ENCODE measurements at regions not wholly inside any gene's neighbourhood (a gene's known extent, or its start where the extent isn't known, plus 50 kb on each side); places are given as distances from the start of the nearest gene placed in this dataset.

DNA sequence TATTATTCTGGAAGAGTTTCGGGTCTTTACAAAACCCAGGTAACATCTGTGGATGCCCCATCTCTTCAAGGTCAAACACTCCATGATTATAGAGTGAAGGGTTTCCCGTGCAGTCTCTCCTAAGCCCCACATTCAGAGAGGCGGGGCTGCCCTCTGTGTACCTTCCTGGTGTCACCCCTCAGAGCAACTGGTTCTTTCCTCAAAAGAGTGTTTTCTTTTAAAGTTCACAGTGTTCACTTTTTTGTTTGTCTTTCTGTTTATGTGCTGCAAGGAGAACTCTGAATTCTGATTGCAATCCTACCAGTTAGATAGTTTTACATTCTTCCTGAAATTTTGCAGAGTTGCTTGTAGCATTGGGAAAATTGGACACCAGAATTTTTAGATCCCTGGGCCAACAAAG lies 190.2 kb downstream of the ADAMTS15 start:
- no peak for DNase-seq (ENCODE audit: low read depth)

DNA sequence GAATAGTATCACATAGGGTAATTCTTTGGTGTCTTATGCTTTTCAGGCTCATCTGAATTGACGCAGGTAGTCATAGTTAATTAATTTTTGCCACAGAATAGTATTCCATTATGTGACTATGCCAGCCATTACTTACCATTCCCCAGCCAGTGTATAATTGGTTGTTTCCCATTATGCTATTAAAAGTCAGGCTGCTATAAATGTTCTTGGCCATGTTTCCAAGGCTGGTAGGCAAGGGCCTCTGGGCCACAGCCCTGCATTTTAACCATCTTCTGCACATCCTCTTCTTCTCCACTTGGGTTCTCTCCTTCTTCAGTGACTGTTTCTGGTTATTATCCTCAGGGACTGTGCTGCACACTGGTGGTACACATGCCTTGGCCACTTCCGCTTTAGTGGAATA lies 190.9 kb downstream of the ADAMTS15 start:
- DNase-seq (ENCODE audit: low read depth) = no peak

DNA sequence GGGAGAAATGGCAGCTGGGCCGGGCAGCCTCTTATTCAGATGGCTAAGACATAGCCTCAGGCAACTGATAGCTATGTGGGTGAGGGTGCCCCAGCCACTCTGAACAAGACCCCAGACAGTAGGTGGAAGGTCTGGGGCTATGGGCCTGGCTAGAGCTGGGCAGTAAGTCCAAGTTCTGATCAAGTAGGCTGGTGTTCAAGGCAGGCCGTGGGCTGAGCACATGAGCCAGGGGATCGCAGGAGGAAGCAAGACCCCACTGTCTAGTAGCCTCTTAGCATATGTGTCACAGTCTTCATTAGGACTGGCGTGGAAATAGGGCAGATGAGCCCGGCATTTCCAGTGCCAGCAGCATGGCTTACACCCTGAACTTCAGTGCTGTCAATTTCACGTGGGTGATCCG lies 192.1 kb downstream of the ADAMTS15 start:
- DNase-seq (ENCODE audit: low read depth) = no peak

DNA sequence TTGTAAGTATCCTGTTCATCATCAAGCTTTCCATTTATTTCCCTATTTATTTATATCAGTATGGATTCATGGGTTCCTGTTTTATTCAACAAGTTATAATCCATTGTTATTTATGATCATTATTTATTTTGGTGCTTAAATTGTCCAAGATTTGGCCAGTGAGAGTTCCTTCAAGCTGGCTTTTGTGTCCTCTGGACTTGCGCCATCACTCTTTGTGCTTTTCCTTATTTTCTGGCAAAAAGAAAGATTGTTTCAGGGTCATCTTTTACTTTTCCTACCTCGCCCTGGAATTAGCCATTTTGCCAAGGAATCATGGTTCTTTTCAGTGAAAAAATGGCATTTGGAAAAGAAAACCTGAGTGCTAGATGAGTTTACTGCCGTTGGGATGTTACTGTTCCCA lies 193.4 kb downstream of the ADAMTS15 start:
- DNase-seq (ENCODE audit: low read depth) = no peak

DNA sequence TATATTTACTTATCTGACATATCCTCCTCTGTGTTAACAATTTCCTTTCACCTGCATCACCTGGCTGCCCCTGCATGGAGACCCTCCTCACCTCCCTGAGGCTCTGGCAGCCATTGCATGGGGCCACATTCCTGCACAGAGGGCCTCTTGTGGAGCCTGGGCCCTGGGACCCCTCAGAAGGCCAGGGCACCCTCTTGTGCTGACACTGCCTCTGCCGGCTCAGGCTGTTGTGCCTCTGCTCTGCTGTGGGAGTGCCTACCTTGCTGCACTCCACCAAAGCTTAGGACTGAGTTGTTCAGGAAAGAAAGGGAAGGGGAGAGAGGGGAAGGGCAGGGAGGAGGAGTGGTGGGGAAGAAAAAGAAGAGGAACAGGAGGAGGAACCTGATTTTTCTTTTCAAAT lies 194.5 kb downstream of the ADAMTS15 start:
- no peak for DNase-seq (ENCODE audit: low read depth)

DNA sequence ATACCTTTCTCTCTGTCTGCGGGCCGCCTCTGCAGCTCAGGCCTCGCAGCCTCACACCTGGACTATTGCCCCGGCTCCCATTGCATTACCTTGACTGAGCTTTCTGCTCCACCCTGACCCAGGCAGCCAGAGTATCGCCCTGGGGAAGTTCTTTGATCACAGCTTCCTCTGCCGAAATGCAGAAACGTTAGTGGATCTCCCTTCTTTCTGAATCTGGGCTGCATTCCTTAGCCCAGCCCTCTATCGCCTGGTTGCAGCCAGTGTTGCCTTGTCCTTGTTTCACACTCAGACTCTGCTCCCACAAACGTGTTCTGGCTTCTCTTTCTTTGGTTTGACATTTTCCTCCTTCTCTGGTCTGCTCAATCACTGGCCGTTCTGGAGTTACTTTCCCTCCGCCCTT lies 195.7 kb downstream of the ADAMTS15 start:
- DNase-seq (ENCODE audit: low read depth) = no peak

DNA sequence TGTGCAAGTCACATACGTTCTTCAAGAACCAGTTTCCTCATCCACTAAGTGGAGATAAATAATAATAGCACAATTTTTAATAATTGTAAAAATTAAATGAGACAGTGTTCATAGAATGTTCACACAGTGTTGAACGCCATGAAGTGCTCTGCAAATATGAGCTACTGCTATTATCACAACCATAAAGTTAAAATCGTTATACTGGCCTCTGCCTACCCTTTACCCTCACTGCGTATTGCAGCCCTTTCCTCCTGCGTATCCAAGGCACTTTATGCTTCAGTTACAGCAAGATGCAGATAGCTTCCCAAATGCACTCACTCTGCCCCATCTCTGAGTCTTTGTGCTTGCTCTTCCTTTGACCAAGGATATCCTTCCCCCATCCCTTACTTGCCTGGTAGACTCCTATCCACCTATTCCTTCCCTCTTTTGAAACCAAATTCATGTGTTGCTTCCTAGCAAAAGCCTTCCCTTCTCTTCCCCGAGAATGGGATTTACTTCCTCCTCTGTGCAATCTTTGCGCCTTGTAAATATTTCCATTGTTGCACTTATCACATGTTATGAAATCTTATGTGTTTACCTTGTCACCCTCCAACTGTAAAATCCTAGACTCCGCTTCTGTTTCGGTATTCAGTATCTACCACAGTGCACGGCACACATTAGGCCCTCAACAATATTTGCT lies 196.9 kb downstream of the ADAMTS15 start:
- DNase-seq (ENCODE audit: low read depth) = no peak

DNA sequence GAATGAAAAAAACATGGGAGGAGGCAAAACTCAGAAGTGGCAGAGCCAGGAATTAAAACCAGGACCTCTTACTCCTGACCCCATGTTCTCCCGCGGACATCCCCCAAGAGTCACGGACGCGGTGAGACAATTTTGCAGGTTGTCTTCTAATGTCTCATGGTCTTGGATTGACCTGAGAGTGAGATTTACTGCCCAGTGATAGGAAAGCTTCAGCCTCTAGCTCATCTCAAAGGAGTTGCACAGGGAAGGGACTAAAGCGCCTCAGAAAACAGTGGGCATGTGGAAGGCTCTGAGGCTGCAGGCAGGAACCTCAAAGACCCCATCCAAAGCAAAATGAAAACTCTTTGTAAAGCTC lies 197.4 kb downstream of the ADAMTS15 start:
- no peak for DNase-seq (ENCODE audit: low read depth)

DNA sequence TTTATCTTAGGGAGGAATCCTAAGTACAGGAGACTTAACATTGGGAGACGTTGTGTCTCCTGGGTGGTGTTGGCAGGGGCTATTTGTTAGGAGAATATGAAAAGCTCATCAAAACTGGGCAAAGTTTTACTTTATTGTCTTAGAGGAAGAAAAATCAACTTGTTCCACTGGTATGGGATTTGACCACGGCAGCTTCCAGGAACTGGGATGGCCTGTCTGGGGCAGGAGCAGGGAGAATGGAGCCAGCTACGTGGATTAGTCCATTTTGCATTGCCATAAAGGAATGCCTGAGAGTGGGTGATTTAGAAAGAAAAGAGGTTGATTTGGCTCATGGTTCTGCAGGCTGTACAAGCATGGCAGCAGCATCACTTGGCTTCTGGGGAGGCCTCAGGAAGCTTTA lies 198.4 kb downstream of the ADAMTS15 start:
- no peak for DNase-seq (ENCODE audit: low read depth)

DNA sequence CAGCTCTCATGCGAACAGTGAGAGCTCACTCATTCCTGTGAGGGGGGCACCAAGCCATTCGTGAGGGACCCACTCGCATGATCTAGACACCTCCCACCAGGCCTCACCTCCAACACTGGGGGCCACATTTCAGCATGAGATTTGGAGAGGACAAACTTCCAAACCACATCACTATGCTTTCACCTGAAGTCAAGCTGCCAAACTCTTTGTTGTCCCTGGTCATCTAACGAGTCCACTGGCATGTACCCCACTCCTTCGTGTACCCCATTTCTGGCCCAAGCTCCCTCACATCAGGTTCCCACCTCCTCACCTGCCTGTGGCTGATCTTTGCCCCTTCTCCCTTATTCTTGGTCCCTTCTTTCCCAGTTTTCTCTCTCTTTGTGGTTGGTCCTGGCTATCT lies 198.9 kb downstream of the ADAMTS15 start:
- no peak for DNase-seq (ENCODE audit: low read depth)

DNA sequence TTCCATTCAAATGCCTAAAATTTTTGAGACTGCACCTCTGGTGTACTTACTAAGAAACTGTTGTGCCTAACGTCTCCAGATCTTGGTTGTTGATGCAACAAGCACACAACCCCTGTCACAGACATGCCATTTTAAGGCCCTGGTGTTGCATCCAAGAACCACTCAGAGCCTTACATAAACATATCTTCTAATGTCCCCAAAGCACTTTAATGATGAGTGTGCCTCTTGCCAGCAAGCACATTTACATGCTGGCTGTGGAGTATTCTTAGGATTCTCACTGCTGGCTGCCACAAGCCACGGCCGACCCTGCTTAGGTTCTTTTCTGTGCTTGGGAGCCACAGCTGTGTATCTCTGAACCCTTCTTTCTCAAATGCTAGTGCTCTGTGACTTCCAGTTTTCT lies 201.4 kb downstream of the ADAMTS15 start:
- no peak for DNase-seq (ENCODE audit: low read depth)

DNA sequence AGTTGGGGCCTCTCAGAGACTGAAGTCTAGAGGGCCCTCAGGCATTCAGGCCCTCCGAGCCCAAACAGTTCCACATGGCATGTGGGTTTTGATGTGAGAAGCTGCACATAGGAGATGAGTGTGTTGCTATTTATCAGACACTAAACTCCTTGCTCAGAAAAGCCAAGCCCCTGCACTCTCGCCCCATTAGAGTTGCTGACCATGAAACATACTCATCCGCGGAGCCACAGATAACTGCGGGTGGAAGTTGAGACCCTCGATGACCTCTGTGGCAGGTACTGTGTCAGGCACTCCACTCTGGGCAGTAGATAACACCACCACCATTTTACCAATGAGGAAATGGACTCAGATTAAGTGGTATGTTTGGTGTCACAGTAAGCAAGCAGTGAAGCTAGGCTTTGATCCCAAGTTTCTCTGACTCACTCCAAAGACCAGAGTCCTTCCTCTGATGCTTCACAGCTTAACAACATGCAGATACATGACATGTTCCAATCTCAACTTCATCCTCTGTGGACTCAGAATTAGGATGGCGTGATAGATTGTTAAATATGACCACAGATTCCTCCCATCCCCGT lies 202.1 kb downstream of the ADAMTS15 start:
- DNase-seq (ENCODE audit: low read depth) = no peak

DNA sequence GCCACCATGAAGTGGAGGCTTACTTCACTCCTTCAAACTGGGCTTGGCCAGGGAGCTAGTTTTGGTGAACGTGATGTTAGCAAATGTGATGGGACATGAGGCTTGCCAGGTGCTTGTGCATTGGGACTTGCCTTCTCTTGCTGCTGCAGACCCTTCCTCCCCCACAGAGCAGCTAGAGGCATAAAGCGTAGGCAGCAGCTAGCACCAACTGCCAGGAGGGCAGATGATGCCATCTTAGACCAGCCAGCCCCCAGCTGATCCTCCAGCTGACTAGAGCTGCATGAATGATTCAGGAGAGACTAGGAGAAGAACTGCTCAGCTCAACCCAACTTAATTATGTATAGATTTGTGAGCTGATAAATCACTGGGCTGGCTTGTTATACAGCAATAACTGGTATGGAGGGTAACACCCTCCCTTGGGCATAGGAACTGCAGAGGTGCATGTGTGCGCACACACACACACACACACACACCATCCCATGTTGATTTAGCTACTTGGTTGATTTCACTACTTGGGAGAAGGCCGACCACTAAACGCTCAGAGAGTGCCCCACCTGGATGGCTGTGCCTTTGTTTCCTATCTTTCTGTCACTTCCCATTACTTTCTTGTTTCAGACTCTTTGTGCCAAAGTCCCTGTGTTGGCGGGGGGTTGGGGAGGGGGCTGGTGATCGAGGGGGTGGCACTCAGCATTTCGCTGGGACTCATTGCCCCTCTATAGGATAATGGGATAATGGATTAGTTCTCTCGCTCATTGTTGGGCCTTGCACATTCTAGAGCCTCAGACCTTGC lies 202.8 kb downstream of the ADAMTS15 start:
- no peak for DNase-seq (ENCODE audit: low read depth)

DNA sequence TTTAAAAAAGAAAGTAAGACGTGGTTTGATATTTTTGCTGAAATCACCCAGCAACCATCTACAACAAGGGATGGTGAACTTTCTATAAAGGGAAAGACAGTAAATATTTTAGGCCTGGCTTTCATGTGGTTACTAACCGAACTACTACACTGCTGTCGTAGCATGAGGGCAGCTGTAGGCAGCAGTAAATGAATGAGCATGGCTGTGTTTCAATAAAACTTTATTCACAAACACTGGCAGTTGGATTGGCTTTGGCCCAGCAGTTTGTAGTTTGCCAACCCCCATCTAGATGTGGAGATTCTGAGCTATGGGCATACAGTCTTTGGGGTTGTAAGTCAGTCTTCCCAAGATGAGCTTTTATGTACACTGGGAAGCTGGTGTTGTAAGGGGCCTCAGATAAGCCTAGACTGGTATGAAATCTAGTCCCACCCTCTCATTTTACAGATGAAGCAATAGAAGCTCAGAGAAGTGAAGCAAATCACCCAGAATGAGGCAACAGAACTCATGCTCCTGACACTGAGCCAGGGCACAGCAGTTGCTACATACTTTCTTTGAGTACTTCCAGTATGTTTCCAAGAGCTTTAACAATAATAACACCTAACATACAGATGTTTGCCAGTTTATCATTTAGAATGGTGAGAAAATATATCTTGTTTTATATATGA lies 204.4 kb downstream of the ADAMTS15 start:
- DNase-seq (ENCODE audit: low read depth) = no peak

DNA sequence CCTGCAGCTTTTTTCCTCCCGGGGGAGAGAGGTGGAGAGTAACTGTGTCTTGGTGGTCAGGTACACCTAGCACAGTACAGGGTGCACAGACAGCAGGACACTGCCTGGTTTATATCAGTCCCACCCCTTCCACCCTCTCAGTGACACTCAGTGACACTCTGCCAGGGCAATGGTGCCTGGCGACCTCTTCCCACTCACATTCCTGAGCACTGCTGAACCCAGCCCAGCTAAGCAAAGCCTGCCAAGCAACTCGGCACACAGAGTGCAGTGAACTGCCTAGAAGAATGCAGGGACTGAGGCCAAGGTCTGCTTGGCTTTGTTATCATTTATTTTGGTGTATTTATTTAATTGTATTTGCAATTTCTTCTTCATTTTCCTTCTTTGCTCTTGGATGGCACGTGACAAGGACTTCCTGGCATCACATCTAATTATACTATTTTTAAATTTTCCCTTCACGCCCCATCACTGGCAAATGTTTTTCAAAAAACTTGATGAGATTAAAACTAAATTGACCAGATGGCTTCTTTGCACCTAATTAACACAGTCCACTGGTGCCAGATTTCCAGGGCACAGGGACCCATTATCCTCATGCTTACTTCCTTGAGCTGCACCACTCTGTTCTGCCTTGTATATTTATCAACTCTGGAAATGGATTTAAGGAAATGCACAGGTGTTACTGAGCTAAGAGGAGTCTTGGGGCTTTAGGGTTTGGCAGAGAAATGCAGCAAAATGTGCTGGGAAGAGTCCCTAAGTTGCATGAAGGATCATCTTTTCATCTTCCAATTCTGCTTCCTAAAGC lies 205.6 kb downstream of the ADAMTS15 start:
- DNase-seq (ENCODE audit: low read depth) = no peak

DNA sequence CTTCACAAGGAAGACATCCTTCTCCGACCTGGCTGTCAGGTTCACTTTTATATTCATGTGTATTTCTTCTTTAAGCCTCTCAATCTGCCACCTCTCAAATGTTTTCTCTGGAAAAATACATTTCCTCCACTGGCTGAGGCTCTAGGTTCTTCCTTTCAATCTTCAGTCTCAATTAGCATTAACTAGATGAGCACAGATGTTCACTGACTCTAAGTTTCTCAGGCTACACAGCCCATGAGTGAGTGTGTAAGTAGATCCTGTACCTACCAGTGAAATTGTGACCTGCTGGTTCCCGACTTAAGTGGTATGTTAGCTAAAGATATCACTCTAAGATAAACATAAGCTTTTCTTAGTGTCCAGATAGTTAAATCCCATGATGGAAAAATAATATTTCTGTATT lies 206.9 kb downstream of the ADAMTS15 start:
- DNase-seq (ENCODE audit: low read depth) = no peak

DNA sequence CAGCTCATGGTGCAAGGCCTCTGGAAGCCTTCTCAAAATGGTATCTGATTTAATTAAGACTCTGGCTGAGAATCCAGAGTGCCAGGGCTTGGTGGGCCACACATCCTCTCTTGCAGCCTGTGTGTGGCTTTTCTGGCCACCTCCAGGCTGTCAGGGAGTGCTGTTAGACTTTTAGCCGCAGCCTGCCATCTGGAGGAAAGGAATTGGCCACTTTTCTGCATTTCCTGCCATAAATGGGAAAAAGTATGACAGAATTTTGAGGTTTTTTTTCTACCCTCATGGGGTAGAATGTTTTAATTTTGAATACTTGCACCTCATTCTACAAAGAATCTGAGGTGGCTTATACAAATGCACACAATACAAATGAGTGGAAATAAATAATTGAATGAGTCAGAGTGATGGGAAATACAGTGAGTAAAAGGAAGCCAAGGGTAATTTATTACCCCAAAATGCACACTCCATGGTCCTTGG lies 218.4 kb downstream of the ADAMTS15 start:
- DNase-seq (ENCODE audit: low read depth) = peak; percentile 27

DNA sequence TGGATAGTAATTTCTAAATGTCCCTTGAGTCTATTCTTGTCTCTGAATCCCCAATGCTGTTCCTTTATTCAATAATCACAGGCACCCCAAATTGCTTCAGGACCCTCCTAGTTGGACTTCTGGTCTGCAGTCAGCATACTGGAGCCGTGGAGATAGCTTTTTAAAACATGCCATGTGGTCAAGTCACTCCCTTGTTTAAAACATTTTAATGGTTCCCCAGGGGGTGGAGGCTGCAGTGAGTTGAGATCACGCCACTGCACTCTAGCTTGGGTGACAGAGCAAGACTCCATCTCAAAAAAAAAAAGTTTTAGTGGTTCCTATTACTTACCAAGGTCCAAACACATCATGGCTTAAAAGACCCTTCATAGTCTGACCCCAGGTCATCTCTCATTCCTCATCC lies 220.3 kb downstream of the ADAMTS15 start:
- no peak for DNase-seq (ENCODE audit: low read depth)

DNA sequence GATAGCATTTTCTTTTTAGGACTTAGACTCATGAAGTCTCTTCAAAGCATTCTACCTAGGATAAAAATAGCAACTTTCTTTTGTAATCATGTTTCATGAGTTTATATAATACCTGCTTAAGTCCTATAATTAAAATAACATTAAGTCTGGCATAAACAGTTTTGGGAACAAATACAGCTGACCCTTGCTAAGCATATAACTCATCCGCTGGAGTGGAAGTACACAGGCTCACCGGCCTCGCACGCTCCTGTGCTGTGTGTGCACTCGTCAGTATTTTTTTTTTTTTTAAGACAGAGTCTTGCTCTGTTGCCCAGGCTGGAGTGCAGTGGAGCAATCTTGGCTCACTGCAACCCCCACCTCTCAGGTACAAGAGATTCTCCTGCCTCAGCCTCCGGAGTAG lies 221.8 kb downstream of the ADAMTS15 start:
- DNase-seq (ENCODE audit: low read depth) = no peak

DNA sequence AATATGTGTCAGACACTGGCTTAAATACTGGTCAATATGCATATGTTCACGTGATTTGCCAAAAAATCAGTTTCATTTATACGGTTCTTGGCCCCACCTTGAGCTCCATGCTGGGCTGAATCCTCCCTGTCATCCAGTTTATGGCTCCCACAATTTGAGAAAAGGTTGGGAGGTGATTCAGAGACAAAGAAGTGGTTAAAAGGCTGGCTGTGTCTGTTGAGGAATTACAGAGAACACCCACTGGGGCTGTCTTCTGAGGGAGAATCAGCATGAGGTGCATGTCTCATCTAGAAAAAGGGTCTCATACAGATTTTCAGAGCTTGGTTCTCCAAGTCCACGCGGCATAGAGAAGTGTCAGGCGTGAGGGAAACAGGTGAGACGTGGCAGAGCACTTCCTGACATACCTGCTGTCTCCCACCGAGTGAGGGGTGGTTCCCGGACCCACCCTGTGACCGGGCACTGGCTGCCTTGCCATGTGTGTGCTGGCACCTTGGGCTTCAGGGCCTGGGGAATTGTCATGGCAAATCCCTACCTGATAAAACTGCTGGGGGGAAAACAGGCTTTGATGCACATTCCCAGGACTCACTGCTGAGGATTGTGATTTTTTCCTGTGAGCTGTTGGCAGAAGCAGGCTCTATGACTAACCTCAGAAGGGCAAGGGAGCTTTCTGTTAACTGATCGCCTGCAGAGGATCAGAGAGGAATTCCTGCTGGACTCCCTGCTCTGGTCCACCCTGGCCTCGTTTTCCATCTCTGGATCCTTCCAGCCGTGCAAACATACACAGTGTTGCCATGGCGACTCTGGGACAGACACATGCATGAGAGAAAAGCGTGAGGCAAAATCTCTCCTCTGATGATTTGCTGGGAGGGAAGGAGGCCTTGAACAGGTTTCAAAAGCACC lies 223.6 kb downstream of the ADAMTS15 start:
- DNase-seq (ENCODE audit: low read depth) = peak; percentile 41

Data from HT1080 (cell line).